GM19025 (cell line): ENCODE measurements at regions not wholly inside any gene's neighbourhood (a gene's known extent, or its start where the extent isn't known, plus 50 kb on each side); places are given as distances from the start of the nearest gene placed in this dataset.
"Not testable (repeated sequence)": the region's sequence is repeated elsewhere in the genome, so short reads cannot be mapped to it uniquely, and the experiment has no call there.

Source experiments
- ATAC-seq: cut with Tn5 transposase; IDR thresholded peaks from one replicate; pipeline ENCODE4 v1.9.1; 2021; ENCODE audit warnings: mild to moderate bottlenecking, low read depth, moderate library complexity; ENCODE audit not compliant: unreplicated experiment

DNA sequence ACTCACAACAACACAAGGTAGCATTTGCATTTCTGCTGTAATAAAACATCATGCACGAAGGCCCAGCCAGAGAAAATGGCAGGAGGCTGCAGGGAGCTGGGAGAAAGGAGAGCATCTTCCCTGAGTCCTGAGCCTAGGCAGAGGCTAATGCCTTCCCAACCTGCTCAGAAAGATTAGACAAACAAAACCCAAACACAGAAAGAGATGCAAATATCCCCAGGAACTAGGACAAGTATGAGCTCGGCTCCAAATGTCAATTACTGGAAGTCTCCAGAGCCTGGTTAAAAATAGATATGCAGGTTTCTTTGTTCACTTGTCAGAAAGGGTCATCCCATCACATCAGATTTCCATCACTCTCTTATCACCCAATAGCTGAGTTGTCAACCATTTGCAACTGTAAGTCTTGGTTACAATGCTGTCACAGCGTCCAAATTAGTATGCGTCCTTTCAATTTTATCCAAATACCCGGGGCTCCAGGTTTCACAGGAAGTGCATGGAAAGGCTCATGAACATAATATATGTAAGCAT lies 316.5 kb upstream of the CELF2 start:
- no peak for ATAC-seq

DNA sequence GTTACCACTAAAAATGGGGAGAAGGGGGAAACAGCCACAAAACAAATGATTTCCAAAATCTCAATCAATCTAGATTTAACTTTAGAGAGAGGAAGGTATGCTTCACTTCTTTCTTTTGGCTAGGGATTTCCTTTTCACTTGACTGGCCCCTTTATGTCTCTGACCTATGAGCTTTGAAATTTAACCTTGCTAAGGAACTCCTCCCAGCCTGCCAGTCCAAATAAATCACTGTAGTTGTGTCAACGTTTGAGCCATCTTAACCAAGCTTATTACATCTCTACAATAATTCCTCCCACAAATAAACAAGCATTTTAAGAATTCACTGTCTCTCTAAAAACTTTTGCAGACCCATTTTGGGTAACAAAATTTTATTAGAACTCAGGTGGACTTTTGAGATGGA lies 315.5 kb upstream of the CELF2 start:
- ATAC-seq, result no peak

DNA sequence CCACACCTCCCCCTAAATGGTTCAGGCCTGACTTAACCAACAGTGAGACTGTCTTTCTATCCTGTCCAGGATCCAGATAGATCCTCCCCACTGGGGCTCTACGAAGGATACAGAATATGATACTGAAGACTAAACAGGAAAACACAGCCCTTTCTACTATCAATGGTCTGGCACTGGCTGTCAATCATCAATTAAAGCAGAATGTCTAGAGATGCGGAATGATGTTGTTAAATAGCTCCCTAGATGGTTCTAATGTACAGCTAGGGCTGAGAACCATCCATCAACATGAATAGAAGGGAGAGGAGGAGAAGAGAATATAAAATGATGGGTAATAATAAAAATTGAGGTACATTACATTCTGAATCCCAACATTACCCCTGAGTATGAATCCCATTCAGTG lies 314.3 kb upstream of the CELF2 start:
- ATAC-seq, result no peak

DNA sequence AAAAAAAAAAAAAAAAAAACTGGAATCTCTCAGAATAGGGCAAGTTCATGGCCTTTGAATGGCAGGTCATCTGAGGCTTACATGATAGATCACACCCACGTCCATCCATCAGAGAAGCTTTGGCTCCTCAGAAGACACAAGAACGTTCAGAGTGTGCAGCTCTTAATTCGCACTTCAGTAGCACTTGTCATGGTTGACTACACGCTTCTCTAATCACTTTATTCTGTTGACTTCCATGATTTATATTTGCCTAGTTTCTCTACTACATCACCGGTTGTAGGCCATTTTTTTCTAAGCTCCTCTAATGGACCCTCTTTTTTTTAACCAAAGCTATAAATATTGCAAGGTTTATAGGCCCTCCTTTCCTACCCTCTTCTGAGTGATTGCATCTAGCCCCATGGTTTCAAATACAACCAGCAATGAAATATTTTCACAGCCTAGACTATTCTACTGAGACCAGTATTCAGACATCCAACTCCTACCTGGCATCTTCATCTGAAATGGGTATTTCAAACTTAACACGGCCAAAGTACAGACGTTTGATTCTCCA lies 305.4 kb upstream of the CELF2 start:
- ATAC-seq, result no peak

DNA sequence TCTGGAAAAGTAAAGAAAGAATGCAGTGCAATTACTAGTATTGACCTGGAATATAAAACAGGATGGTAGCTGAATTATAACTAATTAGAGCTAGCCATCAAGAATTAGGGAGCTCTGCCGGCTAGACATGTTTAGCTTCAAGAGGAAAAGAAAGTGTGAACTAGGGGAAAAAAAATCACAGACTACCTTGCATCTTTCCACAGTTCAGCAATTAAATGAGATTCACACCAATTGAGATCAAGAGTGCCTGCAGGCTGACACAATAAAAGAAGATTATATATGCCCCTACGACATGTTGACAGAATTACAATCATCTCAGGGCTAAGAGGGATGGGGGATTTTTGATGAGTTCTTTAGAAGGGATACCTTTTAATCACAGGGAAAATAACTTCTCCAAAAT lies 303.3 kb upstream of the CELF2 start:
- no peak for ATAC-seq

DNA sequence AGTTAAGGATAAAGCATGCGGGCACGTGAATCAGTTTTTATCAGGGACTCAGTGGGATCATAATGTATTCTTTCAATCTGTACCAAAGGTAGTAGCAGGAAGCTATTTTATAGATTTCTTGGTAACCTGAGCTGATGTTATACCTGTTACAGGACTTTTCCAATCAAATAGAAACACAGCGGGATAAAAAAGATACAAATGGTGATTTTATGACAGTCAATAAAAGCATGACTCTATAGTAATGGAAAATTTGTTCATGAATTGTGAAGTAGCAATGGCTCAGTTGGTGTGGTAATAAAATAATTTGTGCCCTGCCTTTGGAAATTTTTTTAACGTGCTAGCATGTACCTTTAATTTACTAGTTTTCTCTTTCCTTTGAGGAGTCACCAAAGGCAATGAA lies 300.7 kb upstream of the CELF2 start:
- ATAC-seq, result no peak

DNA sequence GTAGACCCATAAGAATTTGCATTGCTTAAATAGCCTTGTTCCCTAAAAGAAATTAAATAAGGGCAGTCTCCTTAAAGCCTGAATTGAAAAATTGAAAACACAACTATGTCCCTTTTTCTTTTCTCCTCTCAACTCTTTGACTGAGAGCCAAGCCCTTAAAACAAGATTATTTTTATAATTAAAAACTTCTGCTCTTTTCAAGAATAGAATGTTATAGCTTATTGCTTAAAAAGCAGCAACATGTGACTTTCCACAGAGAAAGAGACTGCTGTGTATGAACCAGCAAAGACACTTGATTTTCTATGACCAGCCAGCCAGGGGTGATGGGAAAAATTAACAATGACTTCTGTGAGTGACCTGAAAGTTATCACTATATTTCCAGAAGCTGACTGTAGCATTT lies 295.2 kb upstream of the CELF2 start:
- ATAC-seq, result no peak

DNA sequence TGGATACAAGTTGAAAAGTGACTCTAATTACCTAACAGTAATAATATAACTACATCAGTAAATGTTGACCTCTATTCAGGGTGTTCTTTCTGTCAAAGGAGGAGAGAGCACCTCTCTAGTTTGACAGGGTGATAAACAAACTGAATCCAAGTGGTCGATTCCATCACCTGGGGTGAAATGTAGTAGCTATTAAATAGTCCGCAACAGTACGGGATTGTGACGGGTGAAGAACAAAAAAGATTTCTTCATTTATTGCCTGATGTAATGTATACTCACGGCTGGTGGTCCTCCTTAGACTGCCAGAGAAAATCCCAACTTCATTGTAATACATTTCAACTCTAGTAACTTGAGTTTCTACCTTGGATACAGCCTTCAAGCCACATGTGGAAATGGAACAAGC lies 292.5 kb upstream of the CELF2 start:
- no peak for ATAC-seq

DNA sequence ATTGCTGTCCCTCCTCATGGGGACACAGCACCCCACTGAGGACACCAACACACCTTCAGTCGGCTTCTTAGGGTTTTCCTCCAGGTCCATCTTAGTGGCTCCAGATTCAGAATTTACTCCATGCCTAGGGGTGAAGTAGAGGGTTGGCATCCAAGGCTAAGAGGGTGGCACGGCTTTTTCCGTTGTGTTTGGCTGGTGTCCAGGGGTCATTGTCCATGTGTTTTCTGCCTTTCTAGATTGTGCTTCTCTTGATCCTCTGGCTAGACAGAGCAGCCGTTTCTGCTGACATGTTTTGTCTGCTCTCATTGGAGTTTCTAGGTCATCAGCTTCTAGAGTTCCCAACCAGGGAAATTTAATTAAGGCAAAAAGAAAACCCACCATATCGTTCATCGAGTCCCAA lies 291.6 kb upstream of the CELF2 start:
- no peak for ATAC-seq

DNA sequence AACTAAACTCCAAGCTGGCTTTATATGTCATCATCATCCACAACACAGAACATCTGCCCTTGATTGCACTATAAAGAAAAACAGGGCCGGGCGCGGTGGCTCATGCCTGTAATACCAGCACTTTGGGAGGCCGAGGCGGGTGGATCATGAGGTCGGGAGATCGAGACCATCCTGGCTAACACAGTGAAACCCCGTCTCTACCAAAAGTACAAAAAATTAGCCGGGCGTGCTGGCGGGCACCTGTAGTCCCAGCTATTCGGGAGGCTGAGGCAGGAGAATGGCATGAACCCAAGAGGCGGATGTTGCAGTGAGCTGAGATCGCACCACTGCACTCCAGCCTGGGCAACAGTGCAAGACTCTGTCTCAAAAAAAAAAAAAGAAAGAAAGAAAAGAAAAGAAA lies 290.3 kb upstream of the CELF2 start:
- ATAC-seq, result not testable (repeated sequence)

DNA sequence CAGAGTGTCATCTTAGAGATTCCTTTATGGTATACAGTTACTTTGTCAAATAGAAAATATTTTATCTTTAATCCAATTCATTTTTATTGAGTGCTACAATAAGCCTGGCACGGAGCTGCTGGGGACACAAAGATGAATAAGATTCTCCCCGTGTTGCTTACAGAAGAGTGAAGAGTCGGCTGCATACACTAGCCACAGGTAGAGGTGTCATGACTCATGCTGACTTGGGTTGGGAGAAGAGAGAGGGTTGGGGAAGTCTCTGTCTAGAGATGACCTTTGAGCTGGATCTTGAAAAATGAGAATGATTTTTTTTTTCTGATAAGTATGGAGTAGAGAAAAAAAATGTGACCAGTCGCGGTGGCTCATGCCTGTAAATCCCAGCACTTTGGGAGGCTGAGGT lies 289.9 kb upstream of the CELF2 start:
- ATAC-seq, result no peak

DNA sequence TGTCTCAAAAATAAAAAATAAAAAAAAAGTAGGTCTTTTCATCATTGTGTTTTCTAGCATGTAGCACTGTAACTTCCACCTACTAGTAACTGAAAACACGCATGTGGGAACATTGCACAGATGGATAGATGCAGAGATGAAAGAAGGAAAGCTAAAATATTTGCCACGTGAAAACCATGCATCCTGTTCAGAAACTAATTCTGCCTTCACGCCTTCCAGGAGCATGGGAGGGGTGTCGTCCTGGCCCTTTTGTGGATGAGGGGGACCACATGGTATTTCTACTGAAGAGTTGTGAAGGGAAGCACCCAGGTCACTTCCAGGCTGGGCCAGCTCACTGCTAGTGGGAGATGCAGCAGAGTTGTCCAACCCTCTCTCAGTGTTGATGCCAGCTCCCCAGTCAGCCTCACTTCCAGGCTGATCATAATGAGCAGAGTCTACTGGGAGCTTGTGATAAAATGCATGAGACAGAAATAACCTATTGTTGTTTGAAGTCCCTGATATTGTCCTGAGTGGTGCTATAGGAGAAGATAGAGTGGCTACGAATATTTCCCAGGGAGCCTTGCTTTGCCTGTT lies 287.1 kb upstream of the CELF2 start:
- ATAC-seq, result no peak

DNA sequence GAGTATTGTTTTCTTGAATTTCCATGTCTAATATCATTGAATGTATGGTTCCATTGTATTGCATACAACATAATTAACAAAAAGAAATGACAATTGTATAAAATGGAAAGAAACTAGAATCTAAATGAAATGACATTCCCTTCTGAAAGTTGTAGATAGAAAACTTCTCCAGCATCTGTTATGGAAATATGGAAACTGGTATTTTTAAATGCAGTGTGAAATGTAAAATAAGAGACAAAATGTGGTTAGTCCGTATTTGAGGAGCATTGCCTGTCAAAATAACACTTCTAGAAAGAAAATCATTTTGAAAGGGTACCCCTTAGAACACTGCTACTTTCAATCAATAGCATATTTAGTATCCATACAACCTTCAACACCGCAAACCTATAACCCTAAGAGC lies 286.3 kb upstream of the CELF2 start:
- ATAC-seq, result no peak

DNA sequence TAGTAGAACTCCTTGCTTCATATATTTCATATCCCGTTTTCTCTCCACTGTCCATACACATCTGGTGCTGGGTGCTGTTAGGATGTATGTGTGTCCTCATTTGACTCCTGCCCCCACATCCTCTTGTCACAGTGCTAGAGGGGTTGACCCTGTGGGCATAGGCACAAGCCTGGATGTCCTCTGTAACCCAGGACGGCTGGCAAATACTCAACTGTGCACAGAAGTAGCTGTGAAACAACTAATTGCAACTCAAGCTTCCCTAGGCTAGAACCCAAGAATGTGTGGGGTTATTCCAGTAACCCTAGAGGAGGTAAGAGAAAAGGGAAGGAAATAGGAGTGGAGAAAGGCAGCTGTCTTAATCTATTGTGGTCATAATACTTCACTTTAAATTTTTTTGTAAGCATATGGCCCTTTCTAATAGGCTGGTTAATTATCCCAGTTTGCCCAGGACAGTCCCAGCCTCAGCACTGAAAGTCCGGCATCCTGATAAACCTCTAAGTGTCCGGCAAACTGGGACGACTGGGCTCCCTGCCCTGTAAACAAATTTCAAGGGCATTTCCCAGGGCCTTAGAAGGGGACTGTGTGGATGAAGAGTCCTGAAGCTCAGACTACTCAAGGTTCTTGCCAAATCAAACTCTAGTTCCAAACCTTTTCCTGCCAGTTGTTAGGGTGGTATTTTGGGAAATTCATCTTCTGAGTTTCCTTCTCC lies 283.2 kb upstream of the CELF2 start:
- ATAC-seq, result no peak

DNA sequence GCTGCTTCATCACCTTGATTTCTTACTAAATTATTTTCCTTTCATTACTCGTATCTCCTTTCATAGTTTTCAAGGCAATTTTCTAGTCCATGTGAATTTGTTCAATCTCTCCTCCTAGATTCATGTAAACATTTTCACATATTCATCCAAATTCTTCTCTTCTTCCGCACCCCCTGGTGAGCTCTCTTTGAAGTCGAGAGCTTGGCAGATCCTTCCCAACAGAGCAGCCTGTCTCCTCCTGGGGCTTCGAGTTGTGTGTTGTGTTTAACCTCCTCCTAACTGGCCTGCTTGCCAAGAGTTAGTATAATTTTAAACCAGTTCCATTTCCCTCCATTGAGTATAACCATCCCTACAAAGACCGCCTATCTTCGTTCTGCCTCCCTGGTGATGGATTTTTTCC lies 272.4 kb upstream of the CELF2 start:
- no peak for ATAC-seq

DNA sequence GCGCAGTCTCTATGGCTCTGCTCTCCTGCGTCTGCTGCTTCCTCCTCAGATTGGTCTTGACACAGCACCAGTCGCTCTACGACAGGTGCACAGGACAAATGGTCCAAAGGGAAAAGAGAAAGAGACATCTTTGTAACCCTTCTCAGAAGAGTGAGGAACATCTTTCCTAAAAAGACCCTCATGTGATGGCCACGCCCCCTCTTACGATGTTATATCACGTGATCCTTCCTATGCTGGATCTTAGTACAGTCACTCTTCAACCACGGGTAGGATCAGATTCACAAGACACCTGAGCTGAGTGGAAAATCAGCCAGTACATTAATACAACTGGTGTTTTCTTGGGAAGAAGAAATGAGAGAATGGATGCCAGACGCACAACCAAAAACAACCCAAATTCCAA lies 262.2 kb upstream of the CELF2 start:
- no peak for ATAC-seq

DNA sequence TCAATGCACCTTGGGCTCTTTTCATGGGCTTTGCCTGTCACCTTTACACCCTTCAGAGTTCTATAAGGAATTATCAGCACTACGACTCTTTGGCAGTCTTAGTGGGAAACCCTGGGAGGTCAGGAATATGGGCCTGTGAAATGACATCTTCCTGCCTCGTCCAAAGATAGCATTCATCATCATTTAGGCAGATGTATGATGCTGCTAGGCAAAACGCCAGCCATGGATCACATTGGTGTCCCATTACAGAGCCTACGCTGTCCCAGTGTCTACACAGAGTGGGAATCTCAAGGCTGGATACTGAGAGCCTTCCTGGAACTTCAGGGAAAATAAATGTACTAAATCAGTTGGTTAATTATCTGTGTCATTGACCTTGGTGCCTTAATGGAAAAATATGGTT lies 259.4 kb upstream of the CELF2 start:
- ATAC-seq, result no peak

DNA sequence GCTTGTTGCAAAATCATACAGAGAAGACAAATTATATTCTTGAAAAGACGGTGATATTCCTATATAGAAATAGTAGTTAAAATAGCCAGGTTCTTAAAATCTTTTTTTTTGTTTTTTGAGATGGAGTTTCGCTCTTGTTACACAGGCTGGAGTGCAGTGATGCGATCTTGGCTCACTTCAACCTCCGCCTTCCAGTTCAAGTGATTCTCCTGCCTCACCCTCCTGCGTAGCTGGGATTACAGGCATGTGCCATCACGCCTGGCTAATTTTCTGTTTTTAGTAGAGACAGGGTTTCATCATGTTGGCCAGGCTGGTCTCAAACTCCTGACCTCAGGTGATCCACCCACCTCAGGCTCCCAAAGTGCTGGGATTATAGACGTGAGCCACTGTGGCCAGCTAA lies 257.9 kb upstream of the CELF2 start:
- not testable (repeated sequence) for ATAC-seq

DNA sequence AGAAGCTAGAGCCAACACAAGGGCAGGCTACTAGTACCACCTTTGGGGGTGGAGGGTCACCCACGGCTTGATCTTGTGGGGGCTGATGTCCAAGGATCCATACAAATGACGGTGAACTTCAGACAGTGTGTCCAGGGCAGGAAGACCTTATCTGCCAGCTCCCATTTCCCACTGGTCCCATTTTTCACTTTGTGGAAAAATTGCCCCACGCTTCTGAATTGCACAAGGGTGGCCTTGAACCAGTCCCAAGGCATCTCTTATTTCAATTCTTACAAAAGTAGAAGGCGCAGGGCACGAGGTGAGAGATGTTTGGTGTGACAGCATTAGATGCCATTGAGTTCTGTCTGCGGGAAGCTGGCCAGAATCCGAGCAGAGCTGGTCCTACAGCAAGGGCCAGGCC lies 252.7 kb upstream of the CELF2 start:
- ATAC-seq, result no peak

DNA sequence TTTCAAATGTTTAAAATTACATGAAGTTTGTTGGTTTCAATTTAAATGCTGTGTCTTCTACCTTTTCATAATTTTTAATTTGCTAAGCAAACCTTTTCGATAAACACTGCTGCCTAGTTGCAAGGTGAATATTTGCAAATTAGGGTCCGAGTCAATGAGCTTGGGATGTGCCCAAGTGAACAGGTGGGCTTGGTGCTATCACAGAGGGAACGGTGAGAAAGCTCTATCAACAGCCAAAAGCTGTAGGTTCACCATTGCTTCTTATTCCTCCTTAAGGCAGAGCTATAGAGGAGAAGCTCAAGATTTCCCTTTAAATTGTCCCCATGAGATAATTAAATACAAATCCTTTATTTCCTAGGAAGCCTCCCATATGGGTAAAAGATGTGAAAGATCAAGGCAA lies 245.3 kb upstream of the CELF2 start:
- no peak for ATAC-seq

DNA sequence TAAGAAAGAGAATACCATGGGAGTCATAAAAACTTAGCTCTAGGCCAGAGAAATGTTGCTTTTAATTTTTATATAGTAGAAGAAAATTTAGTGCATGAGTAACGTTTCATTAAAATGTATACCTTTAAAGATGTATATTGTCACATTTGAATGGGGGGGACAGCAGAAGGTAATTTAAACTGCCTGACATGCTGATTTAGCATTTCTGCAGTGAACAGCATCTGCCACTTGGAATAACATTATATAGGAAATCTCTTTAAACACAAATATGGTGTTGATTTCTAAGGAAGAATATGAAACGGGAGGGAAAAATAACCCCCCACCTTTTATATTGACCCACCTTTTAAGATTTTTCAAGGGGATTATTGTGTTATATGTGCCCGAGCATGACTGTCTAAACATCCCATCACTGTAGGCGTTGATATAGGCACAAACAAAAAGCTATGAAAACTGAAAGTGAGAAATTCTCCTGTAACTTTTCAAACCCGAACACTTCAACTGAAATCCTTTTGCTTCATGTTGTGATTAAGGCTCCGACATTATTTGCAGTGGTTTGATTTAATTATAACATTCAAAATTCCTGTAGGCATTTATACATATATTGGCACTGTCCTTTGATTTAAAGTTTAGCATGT lies 244.7 kb upstream of the CELF2 start:
- no peak for ATAC-seq

DNA sequence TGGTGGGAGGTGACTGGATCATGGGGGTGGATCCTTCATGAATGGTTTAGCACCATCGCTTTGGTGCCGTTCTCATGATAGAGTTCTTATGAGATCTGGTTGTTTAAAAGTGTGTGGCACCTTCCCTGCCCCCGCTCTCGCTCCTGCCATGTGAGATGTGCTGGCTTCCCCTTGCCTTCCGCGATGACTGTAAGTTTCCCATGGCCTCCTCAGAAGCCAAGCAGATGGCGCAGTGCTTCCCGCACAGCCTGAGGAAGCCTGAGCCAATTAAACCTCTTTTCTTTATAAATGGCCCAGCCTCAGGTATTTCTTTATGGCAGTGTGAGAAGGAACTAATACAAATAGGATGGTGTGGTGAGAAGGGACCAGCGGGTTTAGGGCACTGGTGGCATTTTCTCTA lies 243.3 kb upstream of the CELF2 start:
- no peak for ATAC-seq
